Trophoblast cell (in vitro differentiated cells and primary cell): ENCODE measurements at regions not wholly inside any gene's neighbourhood (a gene's known extent, or its start where the extent isn't known, plus 50 kb on each side); places are given as distances from the start of the nearest gene placed in this dataset.

ENCODE experiments used
- DNase-seq, 2 donors: peaks; one replicate each; pipeline ENCODE4 v3.0.0-alpha.2; 2016
- H2AFZ ChIP-seq: 2 replicates; pipeline ENCODE4 v1.6.1; 2013; ENCODE audit warnings: low read length, moderate library complexity, mild to moderate bottlenecking; ENCODE audit not compliant: insufficient read depth, poor library complexity
- H2AK5ac ChIP-seq: 2 replicates; pipeline ENCODE4 v1.6.1; 2013; ENCODE audit warnings: mild to moderate bottlenecking, low read length
- H2BK120ac ChIP-seq: 2 replicates; pipeline ENCODE4 v1.6.1; 2013; ENCODE audit warnings: low read length, mild to moderate bottlenecking, moderate library complexity; ENCODE audit not compliant: insufficient read depth, poor library complexity
- H2BK12ac ChIP-seq: 2 replicates; pipeline ENCODE4 v1.6.1; 2013; ENCODE audit warnings: mild to moderate bottlenecking, low read length, moderate library complexity
- H2BK5ac ChIP-seq: 2 replicates; pipeline ENCODE4 v1.6.1; 2013; ENCODE audit warnings: low read length, low read depth, moderate library complexity, mild to moderate bottlenecking; ENCODE audit not compliant: poor library complexity
- H3K14ac ChIP-seq: 2 replicates; pipeline ENCODE4 v1.6.1; 2013; ENCODE audit warnings: mild to moderate bottlenecking, low read length
- H3K18ac ChIP-seq: 2 replicates; pipeline ENCODE4 v1.6.1; 2013; ENCODE audit warnings: mild to moderate bottlenecking, low read length
- H3K23ac ChIP-seq: 2 replicates; pipeline ENCODE4 v1.6.1; 2013; ENCODE audit warnings: low read length
- H3K27ac ChIP-seq: 2 replicates; pipeline ENCODE4 v1.5.1; 2013; ENCODE audit warnings: low read depth, mild to moderate bottlenecking, inconsistent platforms, low read length, moderate library complexity
- H3K27me3 ChIP-seq: 2 replicates; pipeline ENCODE4 v1.6.1; 2013; ENCODE audit warnings: inconsistent platforms, mild to moderate bottlenecking, low read length, moderate library complexity; ENCODE audit not compliant: insufficient read depth
- H3K36me3 ChIP-seq, 2 experiments: 1 replicate in 1 of 2; 2 replicates in 1 of 2; pipeline ENCODE4 v1.6.1; 2013; ENCODE audit warnings: low read length in 2 of 2, mild to moderate bottlenecking in 2 of 2, moderate library complexity in 1 of 2; ENCODE audit not compliant: insufficient read depth in 2 of 2, control insufficient read depth in 1 of 2
- H3K4ac ChIP-seq: 2 replicates; pipeline ENCODE4 v1.6.1; 2013; ENCODE audit warnings: low read depth, mild to moderate bottlenecking, low read length, moderate library complexity
- H3K4me1 ChIP-seq, 2 experiments: 1 replicate in 1 of 2; 2 replicates in 1 of 2; pipeline ENCODE4 v1.6.1; 2013; ENCODE audit warnings: low read length in 2 of 2, mild to moderate bottlenecking in 2 of 2, moderate library complexity in 1 of 2; ENCODE audit not compliant: insufficient read depth in 2 of 2, control insufficient read depth in 1 of 2
- H3K4me2 ChIP-seq: 2 replicates; pipeline ENCODE4 v1.6.1; 2013; ENCODE audit warnings: inconsistent platforms, mild to moderate bottlenecking, low read length, moderate library complexity
- H3K4me3 ChIP-seq: 2 replicates; pipeline ENCODE4 v1.5.1; 2013; ENCODE audit warnings: mild to moderate bottlenecking, low read depth, low read length, inconsistent platforms
- H3K79me1 ChIP-seq: one replicate; pipeline ENCODE4 v1.6.1; 2013; ENCODE audit warnings: low read length
- H3K79me2 ChIP-seq: 2 replicates; pipeline ENCODE4 v1.6.1; 2013; ENCODE audit warnings: low read length, mild to moderate bottlenecking; ENCODE audit not compliant: control insufficient read depth, insufficient read depth, poor library complexity
- H3K9ac ChIP-seq: 2 replicates; pipeline ENCODE4 v1.6.1; 2013; ENCODE audit warnings: mild to moderate bottlenecking, low read length
- H3K9me3 ChIP-seq: 2 replicates; pipeline ENCODE4 v1.6.1; 2013; ENCODE audit warnings: low read depth, mild to moderate bottlenecking, control low read depth, inconsistent platforms, low read length; ENCODE audit not compliant: insufficient read depth
- H4K12ac ChIP-seq: 2 replicates; pipeline ENCODE4 v1.6.1; 2013; ENCODE audit warnings: low read depth, mild to moderate bottlenecking, low read length, moderate library complexity
- H4K8ac ChIP-seq: 2 replicates; pipeline ENCODE4 v1.6.1; 2013; ENCODE audit warnings: low read depth, mild to moderate bottlenecking, low read length, moderate library complexity
- H4K91ac ChIP-seq: one replicate; pipeline ENCODE4 v1.6.1; 2013; ENCODE audit warnings: low read depth, mild to moderate bottlenecking, low read length, moderate library complexity
- WGBS: extraction: QIAGEN DNeasy Blood & Tissue Kit; methylation state at CpG from one replicate; pipeline ENCODE4 v1.1.7; 2013; ENCODE audit warnings: missing lambda C conversion rate; ENCODE audit not compliant: insufficient read length, insufficient coverage; ENCODE audit errors: extremely low coverage; 5-methylcytosine and 5-hydroxymethylcytosine counted together

GRCh38 chr16:52316241-52316640 lies 230.7 kb downstream of the TOX3 start:
- H3K23ac ChIP-seq, result no peak overlapping the region
- no peak overlapping the region for H3K4me3 ChIP-seq
- H3K4me1 ChIP-seq, result peaks cover 0 to 6% of the 10 kb centered on the region in 2 experiments

GRCh38 chr16:52312716-52313115 lies 234.2 kb downstream of the TOX3 start:
- H3K27me3 ChIP-seq, result no peaks in the 10 kb centered on the region
- H3K4me3 ChIP-seq, result no peak overlapping the region
- H4K91ac ChIP-seq, result no peak overlapping the region
- H2AFZ ChIP-seq, result no peak overlapping the region
- no peak overlapping the region for H2BK120ac ChIP-seq
- no peak overlapping the region for H4K8ac ChIP-seq
- no peak overlapping the region for H3K4me2 ChIP-seq
- no peak overlapping the region for H2BK12ac ChIP-seq
- no peaks in the 10 kb centered on the region for H3K36me3 ChIP-seq
- no peak overlapping the region for H4K12ac ChIP-seq
- no peaks in the 10 kb centered on the region for H3K79me1 ChIP-seq
- H3K4ac ChIP-seq, result no peak overlapping the region
- H3K9me3 ChIP-seq, result no peaks in the 10 kb centered on the region
- DNase-seq, result no peak
- H2AK5ac ChIP-seq, result no peak overlapping the region
- no peak overlapping the region for H3K9ac ChIP-seq
- no peaks in the 10 kb centered on the region for H3K79me2 ChIP-seq
- no peak overlapping the region for H2BK5ac ChIP-seq
- peaks cover 0 to under 1% of the 10 kb centered on the region in 2 experiments for H3K4me1 ChIP-seq
- no peak overlapping the region for H3K23ac ChIP-seq
- WGBS, result no CpG with 5 or more reads among the region's 1 CpG
- no peak overlapping the region for H3K27ac ChIP-seq
- no peak overlapping the region for H3K18ac ChIP-seq
- H3K14ac ChIP-seq, result no peak overlapping the region

More at GRCh38 chr16:52316241-52316640, 230.7 kb downstream of the TOX3 start:
- Histone ChIP-seq H3K9ac (no peak overlapping the region), H4K12ac (no peak overlapping the region), H3K4me2 (no peak overlapping the region), H2AK5ac (no peak overlapping the region), H2BK12ac (no peak overlapping the region), H2BK5ac (no peak overlapping the region), H4K8ac (no peak overlapping the region), H3K79me2 (no peaks in the 10 kb centered on the region), H3K27me3 (no peaks in the 10 kb centered on the region), H4K91ac (no peak overlapping the region), H2BK120ac (no peak overlapping the region), H3K27ac (no peak overlapping the region), H3K14ac (no peak overlapping the region), H3K36me3 (no peaks in the 10 kb centered on the region), H2AFZ (no peak overlapping the region), H3K4ac (no peak overlapping the region), H3K9me3 (no peaks in the 10 kb centered on the region), H3K18ac (no peak overlapping the region), H3K79me1 (no peaks in the 10 kb centered on the region)
- DNase-seq, result no peak
- no CpG with 5 or more reads among the region's 1 CpG for WGBS

GRCh38 chr16:52309446-52310416 lies 237.2 kb downstream of the TOX3 start:
- H2BK12ac ChIP-seq, result no peak overlapping the region
- no peak overlapping the region for H3K14ac ChIP-seq
- H2AFZ ChIP-seq, result no peak overlapping the region
- H2AK5ac ChIP-seq, result no peak overlapping the region
- no peak overlapping the region for H2BK5ac ChIP-seq
- H3K9ac ChIP-seq, result no peak overlapping the region
- H3K18ac ChIP-seq, result no peak overlapping the region
- no peaks in the 10 kb centered on the region for H3K79me1 ChIP-seq
- no peaks in the 10 kb centered on the region for H3K4me1 ChIP-seq
- no peak for DNase-seq
- no peak overlapping the region for H3K4me3 ChIP-seq
- H3K9me3 ChIP-seq, result no peaks in the 10 kb centered on the region
- H4K91ac ChIP-seq, result no peak overlapping the region
- H3K4ac ChIP-seq, result no peak overlapping the region
- H3K79me2 ChIP-seq, result no peaks in the 10 kb centered on the region
- H2BK120ac ChIP-seq, result no peak overlapping the region
- no peak overlapping the region for H3K23ac ChIP-seq
- H3K36me3 ChIP-seq, result no peaks in the 10 kb centered on the region
- H3K27ac ChIP-seq, result no peak overlapping the region
- H3K27me3 ChIP-seq, result no peaks in the 10 kb centered on the region
- H3K4me2 ChIP-seq, result no peak overlapping the region
- no peak overlapping the region for H4K8ac ChIP-seq
- no CpG with 5 or more reads among the region's 6 CpGs for WGBS
- H4K12ac ChIP-seq, result no peak overlapping the region

GRCh38 chr16:52308051-52308450 lies 238.9 kb downstream of the TOX3 start:
- Histone ChIP-seq H3K9ac (no peak overlapping the region), H3K79me1 (no peaks in the 10 kb centered on the region), H2BK5ac (no peak overlapping the region), H4K12ac (no peak overlapping the region), H3K4ac (no peak overlapping the region), H2AK5ac (no peak overlapping the region), H3K14ac (no peak overlapping the region), H3K4me2 (no peak overlapping the region), H3K4me1 (no peaks in the 10 kb centered on the region), H3K79me2 (no peaks in the 10 kb centered on the region), H4K8ac (no peak overlapping the region), H3K27me3 (no peaks in the 10 kb centered on the region), H3K36me3 (no peaks in the 10 kb centered on the region), H3K4me3 (no peak overlapping the region), H2AFZ (no peak overlapping the region), H2BK120ac (no peak overlapping the region), H4K91ac (no peak overlapping the region), H2BK12ac (no peak overlapping the region), H3K23ac (no peak overlapping the region), H3K18ac (no peak overlapping the region), H3K9me3 (no peaks in the 10 kb centered on the region), H3K27ac (no peak overlapping the region)
- WGBS, result no CpG with 5 or more reads among the region's 3 CpGs
- no peak for DNase-seq
